ENCODE measurements at regions not wholly inside any gene's neighbourhood (a gene's known extent, or its start where the extent isn't known, plus 50 kb on each side); places are given as distances from the start of the nearest gene placed in this dataset.
"Not testable (repeated sequence)": the region's sequence is repeated elsewhere in the genome, so short reads cannot be mapped to it uniquely, and the experiment has no call there.

- not testable (repeated sequence) for H3K4me3 ChIP-seq (ENCODE audit: low read length); H3K27me3 ChIP-seq (ENCODE audit: control insufficient read depth, insufficient read depth, low read length); H3K4me1 ChIP-seq (ENCODE audit: control insufficient read depth, insufficient read depth, low read length); DNase-seq; H3K27ac ChIP-seq (ENCODE audit: low read length); H3K36me3 ChIP-seq (ENCODE audit: control insufficient read depth, insufficient read depth, low read length)
- H3K9me3 ChIP-seq (replicated peaks; ENCODE audit: control insufficient read depth, low read depth, low read length): peaks cover 22% of the 10 kb centered on the region
These were observed 1272.9 kb upstream of the CITED2 start for GRCh38 chr6:140647322-140647721.

GRCh38 chr6:140644017-140644416 is 1269.6 kb upstream of the CITED2 start:
- no peaks in the 10 kb centered on the region for H3K36me3 ChIP-seq (ENCODE audit: control insufficient read depth, insufficient read depth, low read length)
- DNase-seq: no peak
- no peak overlapping the region for H3K27ac ChIP-seq (ENCODE audit: low read length)
- WGBS (ENCODE audit: insufficient coverage): 100% methylated on average over 1 of the region's 2 CpGs
- no peaks in the 10 kb centered on the region for H3K4me1 ChIP-seq (ENCODE audit: control insufficient read depth, insufficient read depth, low read length)
- no peaks in the 10 kb centered on the region for H3K27me3 ChIP-seq (ENCODE audit: control insufficient read depth, insufficient read depth, low read length)
- peaks cover 22% of the 10 kb centered on the region for H3K9me3 ChIP-seq (replicated peaks; ENCODE audit: control insufficient read depth, low read depth, low read length)
- no peak overlapping the region for H3K4me3 ChIP-seq (ENCODE audit: low read length)

DNA sequence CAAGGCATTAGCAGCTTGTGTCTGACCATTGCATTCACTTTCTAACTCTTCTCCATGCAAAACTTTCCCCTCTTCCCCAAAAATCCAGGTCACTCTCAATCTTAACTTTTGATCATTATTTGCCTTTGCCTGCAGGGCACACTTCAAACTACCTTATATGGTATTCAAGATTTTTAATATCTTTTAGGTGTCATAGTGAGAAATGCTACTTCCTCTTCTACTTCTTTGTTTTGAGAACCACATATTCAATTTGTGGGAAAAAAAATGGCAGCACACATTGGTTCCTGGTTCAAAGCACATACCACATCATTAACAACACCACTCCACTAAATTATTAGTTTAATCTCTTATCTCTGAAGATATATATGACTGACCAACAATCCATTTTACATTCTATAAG is 1267.0 kb upstream of the CITED2 start:
- Histone ChIP-seq H3K27me3 (ENCODE audit: control insufficient read depth, insufficient read depth, low read length) (no peaks in the 10 kb centered on the region), H3K4me1 (ENCODE audit: control insufficient read depth, insufficient read depth, low read length) (no peaks in the 10 kb centered on the region), H3K9me3 (replicated peaks; ENCODE audit: control insufficient read depth, low read depth, low read length) (peaks cover 6% of the 10 kb centered on the region), H3K27ac (ENCODE audit: low read length) (no peak overlapping the region), H3K4me3 (ENCODE audit: low read length) (no peak overlapping the region), H3K36me3 (ENCODE audit: control insufficient read depth, insufficient read depth, low read length) (no peaks in the 10 kb centered on the region)
- DNase-seq: no peak

- no peaks in the 10 kb centered on the region for H3K4me1 ChIP-seq (ENCODE audit: control insufficient read depth, insufficient read depth, low read length)
- H3K36me3 ChIP-seq (ENCODE audit: control insufficient read depth, insufficient read depth, low read length): no peaks in the 10 kb centered on the region
- WGBS (ENCODE audit: insufficient coverage): no CpG with 5 or more reads among the region's 2 CpGs
- no peak overlapping the region for H3K27ac ChIP-seq (ENCODE audit: low read length)
- H3K9me3 ChIP-seq (replicated peaks; ENCODE audit: control insufficient read depth, low read depth, low read length): no peaks in the 10 kb centered on the region
- H3K27me3 ChIP-seq (ENCODE audit: control insufficient read depth, insufficient read depth, low read length): no peaks in the 10 kb centered on the region
- no peak overlapping the region for H3K4me3 ChIP-seq (ENCODE audit: low read length)
- no peak for DNase-seq
These were observed 1262.5 kb upstream of the CITED2 start for GRCh38 chr6:140636908-140637402.

GRCh38 chr6:140636271-140636907 is 1261.9 kb upstream of the CITED2 start:
- no peaks in the 10 kb centered on the region for H3K27me3 ChIP-seq (ENCODE audit: control insufficient read depth, insufficient read depth, low read length)
- no peak overlapping the region for H3K4me3 ChIP-seq (ENCODE audit: low read length)
- no peaks in the 10 kb centered on the region for H3K9me3 ChIP-seq (replicated peaks; ENCODE audit: control insufficient read depth, low read depth, low read length)
- 81% methylated on average over 9 of the region's 11 CpGs for WGBS (ENCODE audit: insufficient coverage)
- H3K4me1 ChIP-seq (ENCODE audit: control insufficient read depth, insufficient read depth, low read length): no peaks in the 10 kb centered on the region
- H3K27ac ChIP-seq (ENCODE audit: low read length): no peak overlapping the region
- no peak for DNase-seq
- no peaks in the 10 kb centered on the region for H3K36me3 ChIP-seq (ENCODE audit: control insufficient read depth, insufficient read depth, low read length)

DNA sequence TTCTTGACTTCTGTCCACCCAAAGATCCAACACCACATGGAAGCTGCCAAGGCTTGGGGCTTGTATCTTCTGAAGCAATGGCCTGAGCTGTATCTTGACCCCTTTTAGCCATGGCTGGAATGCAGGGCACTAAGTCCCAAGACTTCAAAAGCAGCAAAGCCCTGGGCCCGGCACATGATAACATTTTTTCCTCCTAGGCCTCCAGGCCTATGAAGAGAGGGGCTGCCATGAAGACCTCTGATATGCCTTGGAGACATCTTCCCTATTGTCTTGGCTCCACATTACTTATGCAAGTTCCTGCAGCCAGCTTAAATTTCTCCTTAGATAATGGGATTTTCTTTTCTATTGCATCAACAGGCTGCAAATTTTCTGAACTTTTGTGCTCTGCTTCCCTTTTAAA is 1252.6 kb upstream of the CITED2 start:
- no CpG with 5 or more reads among the region's 1 CpG for WGBS (ENCODE audit: insufficient coverage)

GRCh38 chr6:140623498-140623897 is 1249.0 kb upstream of the CITED2 start:
- no peaks in the 10 kb centered on the region for H3K4me1 ChIP-seq (ENCODE audit: control insufficient read depth, insufficient read depth, low read length)
- no peak overlapping the region for H3K27ac ChIP-seq (ENCODE audit: low read length)
- H3K36me3 ChIP-seq (ENCODE audit: control insufficient read depth, insufficient read depth, low read length): no peaks in the 10 kb centered on the region
- no peak overlapping the region for H3K4me3 ChIP-seq (ENCODE audit: low read length)
- DNase-seq: no peak
- H3K27me3 ChIP-seq (ENCODE audit: control insufficient read depth, insufficient read depth, low read length): no peaks in the 10 kb centered on the region
- H3K9me3 ChIP-seq (replicated peaks; ENCODE audit: control insufficient read depth, low read depth, low read length): peaks cover 14% of the 10 kb centered on the region
- WGBS (ENCODE audit: insufficient coverage): no CpG with 5 or more reads among the region's 3 CpGs

More for the DNA sequence above, 1252.6 kb upstream of the CITED2 start:
- no peaks in the 10 kb centered on the region for H3K27me3 ChIP-seq (ENCODE audit: control insufficient read depth, insufficient read depth, low read length)
- H3K9me3 ChIP-seq (replicated peaks; ENCODE audit: control insufficient read depth, low read depth, low read length): peaks cover 14% of the 10 kb centered on the region
- no peaks in the 10 kb centered on the region for H3K4me1 ChIP-seq (ENCODE audit: control insufficient read depth, insufficient read depth, low read length)
- H3K36me3 ChIP-seq (ENCODE audit: control insufficient read depth, insufficient read depth, low read length): no peaks in the 10 kb centered on the region
- H3K4me3 ChIP-seq (ENCODE audit: low read length): no peak overlapping the region
- DNase-seq: no peak
- no peak overlapping the region for H3K27ac ChIP-seq (ENCODE audit: low read length)

- no peak overlapping the region for H3K27ac ChIP-seq (ENCODE audit: low read length)
- H3K36me3 ChIP-seq (ENCODE audit: control insufficient read depth, insufficient read depth, low read length): no peaks in the 10 kb centered on the region
- no peaks in the 10 kb centered on the region for H3K9me3 ChIP-seq (replicated peaks; ENCODE audit: control insufficient read depth, low read depth, low read length)
- WGBS (ENCODE audit: insufficient coverage): no CpG with 5 or more reads among the region's 1 CpG
- no peaks in the 10 kb centered on the region for H3K4me1 ChIP-seq (ENCODE audit: control insufficient read depth, insufficient read depth, low read length)
- H3K4me3 ChIP-seq (ENCODE audit: low read length): no peak overlapping the region
- no peaks in the 10 kb centered on the region for H3K27me3 ChIP-seq (ENCODE audit: control insufficient read depth, insufficient read depth, low read length)
- DNase-seq: no peak
These were observed 1246.0 kb upstream of the CITED2 start for GRCh38 chr6:140620496-140620895.

DNA sequence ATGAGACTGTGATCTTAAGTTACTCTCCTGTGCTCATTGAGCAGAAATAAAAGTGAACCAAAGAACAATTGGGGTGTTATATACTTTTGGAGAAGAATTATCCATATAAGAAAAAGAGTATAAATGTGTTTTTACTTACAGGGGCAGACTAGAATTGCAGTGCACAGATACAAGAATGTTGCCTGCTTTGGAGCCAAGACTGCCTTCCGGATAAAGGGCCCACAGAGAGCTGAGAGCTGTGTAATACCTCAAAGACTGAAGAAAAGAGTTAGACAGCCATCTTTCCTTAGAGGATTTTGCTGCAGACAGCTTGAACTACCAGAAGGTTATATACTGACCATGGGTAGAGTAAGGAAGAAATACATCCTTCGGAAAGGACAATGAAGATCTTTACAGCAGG is 1235.5 kb upstream of the CITED2 start:
- Histone ChIP-seq H3K9me3 (replicated peaks; ENCODE audit: control insufficient read depth, low read depth, low read length) (no peaks in the 10 kb centered on the region), H3K27ac (ENCODE audit: low read length) (no peak overlapping the region), H3K4me1 (ENCODE audit: control insufficient read depth, insufficient read depth, low read length) (no peaks in the 10 kb centered on the region), H3K27me3 (ENCODE audit: control insufficient read depth, insufficient read depth, low read length) (no peaks in the 10 kb centered on the region), H3K36me3 (ENCODE audit: control insufficient read depth, insufficient read depth, low read length) (no peaks in the 10 kb centered on the region), H3K4me3 (ENCODE audit: low read length) (no peak overlapping the region)
- peak; percentile 64 for DNase-seq
- WGBS (ENCODE audit: insufficient coverage): 38% methylated on average over 1 of the region's 2 CpGs

- H3K9me3 ChIP-seq (replicated peaks; ENCODE audit: control insufficient read depth, low read depth, low read length): no peaks in the 10 kb centered on the region
- H3K4me1 ChIP-seq (ENCODE audit: control insufficient read depth, insufficient read depth, low read length): no peaks in the 10 kb centered on the region
- no peaks in the 10 kb centered on the region for H3K27me3 ChIP-seq (ENCODE audit: control insufficient read depth, insufficient read depth, low read length)
- H3K27ac ChIP-seq (ENCODE audit: low read length): no peak overlapping the region
- H3K4me3 ChIP-seq (ENCODE audit: low read length): no peak overlapping the region
- no peaks in the 10 kb centered on the region for H3K36me3 ChIP-seq (ENCODE audit: control insufficient read depth, insufficient read depth, low read length)
- WGBS (ENCODE audit: insufficient coverage): no CpG with 5 or more reads among the region's 3 CpGs
- no peak for DNase-seq
These were observed 1234.9 kb upstream of the CITED2 start for GRCh38 chr6:140609321-140609720.

DNA sequence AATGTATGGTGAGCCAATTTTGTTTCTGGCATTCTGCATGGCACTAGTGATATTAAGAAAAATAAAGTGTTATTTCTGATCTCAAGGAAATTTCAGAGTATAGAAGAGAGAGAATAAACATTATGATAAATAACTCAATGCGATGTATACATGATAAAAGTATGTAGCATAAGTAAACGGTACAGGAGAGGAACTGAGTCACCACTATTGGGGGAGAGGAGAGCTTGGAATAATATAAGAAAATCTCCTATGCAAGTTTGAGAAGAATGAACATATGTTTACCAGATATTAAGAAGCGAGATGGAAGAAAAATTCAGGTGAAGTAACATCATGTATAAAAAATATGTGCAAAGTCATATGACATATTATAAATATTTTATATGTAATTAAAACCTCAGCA is 1230.3 kb upstream of the CITED2 start:
- WGBS (ENCODE audit: insufficient coverage): no CpG with 5 or more reads among the region's 3 CpGs
- Histone ChIP-seq H3K27ac (ENCODE audit: low read length) (no peak overlapping the region), H3K9me3 (replicated peaks; ENCODE audit: control insufficient read depth, low read depth, low read length) (no peaks in the 10 kb centered on the region), H3K27me3 (ENCODE audit: control insufficient read depth, insufficient read depth, low read length) (no peaks in the 10 kb centered on the region), H3K4me1 (ENCODE audit: control insufficient read depth, insufficient read depth, low read length) (no peaks in the 10 kb centered on the region), H3K4me3 (ENCODE audit: low read length) (no peak overlapping the region), H3K36me3 (ENCODE audit: control insufficient read depth, insufficient read depth, low read length) (no peaks in the 10 kb centered on the region)
- DNase-seq: no peak

All from muscle of leg (tissue), 3 donors.